ENCODE measurements at regions not wholly inside any gene's neighbourhood (a gene's known extent, or its start where the extent isn't known, plus 50 kb on each side); places are given as distances from the start of the nearest gene placed in this dataset.
"Not testable (repeated sequence)": the region's sequence is repeated elsewhere in the genome, so short reads cannot be mapped to it uniquely, and the experiment has no call there.

DNA sequence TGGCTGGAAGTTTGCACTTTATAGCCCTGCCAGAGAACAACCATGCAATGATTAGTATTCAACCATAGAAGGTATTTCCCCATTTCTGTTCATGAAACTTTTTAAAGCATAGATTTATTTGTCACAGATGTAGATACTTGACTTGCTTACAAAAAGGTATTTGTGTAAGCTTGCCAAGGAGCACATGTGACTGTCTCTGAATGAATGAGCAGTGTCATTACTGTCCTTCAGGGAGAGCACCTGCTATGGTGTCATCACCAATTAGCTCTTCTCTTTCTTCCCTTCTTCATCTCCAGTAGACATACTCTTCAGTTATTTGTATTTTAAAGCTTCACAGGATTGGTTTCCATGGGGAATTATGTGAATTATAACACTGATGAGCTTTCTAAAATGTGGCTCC, 1064.7 kb upstream of the GRIA3 start:
- no peaks in the 10 kb centered on the region for H3K36me3 ChIP-seq
- H3K27me3 ChIP-seq (replicated peaks; ENCODE audit: insufficient read depth) = no peaks in the 10 kb centered on the region
- ATAC-seq (ENCODE audit: insufficient number of reproducible peaks, low FRiP score, low read depth) (no peak), DNase-seq (ENCODE audit: low spot score) (no peak)
- H3K27ac ChIP-seq = no peak overlapping the region
- H3K4me3 ChIP-seq = no peak overlapping the region
- H3K9me3 ChIP-seq = no peaks in the 10 kb centered on the region
- no peaks in the 10 kb centered on the region for H3K4me1 ChIP-seq (ENCODE audit: control insufficient read depth in 1 of 2, low read depth in 2 of 2)
- TF ChIP-seq, protein P1, sequence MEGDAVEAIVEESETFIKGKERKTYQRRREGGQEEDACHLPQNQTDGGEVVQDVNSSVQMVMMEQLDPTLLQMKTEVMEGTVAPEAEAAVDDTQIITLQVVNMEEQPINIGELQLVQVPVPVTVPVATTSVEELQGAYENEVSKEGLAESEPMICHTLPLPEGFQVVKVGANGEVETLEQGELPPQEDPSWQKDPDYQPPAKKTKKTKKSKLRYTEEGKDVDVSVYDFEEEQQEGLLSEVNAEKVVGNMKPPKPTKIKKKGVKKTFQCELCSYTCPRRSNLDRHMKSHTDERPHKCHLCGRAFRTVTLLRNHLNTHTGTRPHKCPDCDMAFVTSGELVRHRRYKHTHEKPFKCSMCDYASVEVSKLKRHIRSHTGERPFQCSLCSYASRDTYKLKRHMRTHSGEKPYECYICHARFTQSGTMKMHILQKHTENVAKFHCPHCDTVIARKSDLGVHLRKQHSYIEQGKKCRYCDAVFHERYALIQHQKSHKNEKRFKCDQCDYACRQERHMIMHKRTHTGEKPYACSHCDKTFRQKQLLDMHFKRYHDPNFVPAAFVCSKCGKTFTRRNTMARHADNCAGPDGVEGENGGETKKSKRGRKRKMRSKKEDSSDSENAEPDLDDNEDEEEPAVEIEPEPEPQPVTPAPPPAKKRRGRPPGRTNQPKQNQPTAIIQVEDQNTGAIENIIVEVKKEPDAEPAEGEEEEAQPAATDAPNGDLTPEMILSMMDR (IDR thresholded peaks at IDR 0.05) = no peak

DNA sequence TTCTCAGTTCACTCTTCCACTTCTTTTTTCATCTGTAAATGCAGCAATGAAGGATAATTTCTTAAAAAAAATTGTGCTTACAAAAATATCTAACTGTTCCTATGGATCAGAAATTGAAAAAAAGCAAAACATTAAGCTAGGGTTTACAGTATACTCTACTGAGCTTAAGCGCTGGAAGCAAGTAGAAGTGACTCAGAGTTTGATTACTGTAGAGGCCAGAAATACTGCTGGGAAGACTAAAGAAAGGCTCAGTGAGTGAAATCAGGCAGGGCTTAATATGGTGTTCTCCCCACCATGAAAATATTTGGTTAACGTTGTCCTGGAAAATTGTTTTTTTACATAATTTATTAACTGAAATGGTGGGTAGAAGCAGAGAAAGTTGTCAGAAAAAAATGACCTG, 1061.8 kb upstream of the GRIA3 start:
- DNase-seq (ENCODE audit: low spot score) = no peak
- Histone ChIP-seq H3K4me1 (ENCODE audit: control insufficient read depth in 1 of 2, low read depth in 2 of 2) (no peaks in the 10 kb centered on the region), H3K9me3 (no peaks in the 10 kb centered on the region), H3K36me3 (no peaks in the 10 kb centered on the region), H3K27me3 (replicated peaks; ENCODE audit: insufficient read depth) (no peaks in the 10 kb centered on the region), H3K4me3 (no peak overlapping the region), H3K27ac (no peak overlapping the region)
- no peak for ATAC-seq (ENCODE audit: insufficient number of reproducible peaks, low FRiP score, low read depth)
- TF ChIP-seq, protein P1 (IDR thresholded peaks at IDR 0.05) = no peak

- Histone ChIP-seq H3K27me3 (replicated peaks; ENCODE audit: insufficient read depth) (no peaks in the 10 kb centered on the region), H3K4me1 (ENCODE audit: control insufficient read depth in 1 of 2, low read depth in 2 of 2) (no peaks in the 10 kb centered on the region), H3K27ac (no peak overlapping the region), H3K36me3 (no peaks in the 10 kb centered on the region), H3K4me3 (no peak overlapping the region), H3K9me3 (no peaks in the 10 kb centered on the region)
- DNase-seq (ENCODE audit: low spot score) (no peak), ATAC-seq (ENCODE audit: insufficient number of reproducible peaks, low FRiP score, low read depth) (no peak)
- TF ChIP-seq, protein P1 (IDR thresholded peaks at IDR 0.05) = no peak
These were observed 1050.6 kb upstream of the GRIA3 start for GRCh38 chrX:122133478-122133877.

GRCh38 chrX:122134291-122134690, 1049.8 kb upstream of the GRIA3 start:
- Histone ChIP-seq H3K9me3 (no peaks in the 10 kb centered on the region), H3K4me1 (ENCODE audit: control insufficient read depth in 1 of 2, low read depth in 2 of 2) (no peaks in the 10 kb centered on the region), H3K27ac (no peak overlapping the region), H3K36me3 (no peaks in the 10 kb centered on the region), H3K4me3 (no peak overlapping the region), H3K27me3 (replicated peaks; ENCODE audit: insufficient read depth) (no peaks in the 10 kb centered on the region)
- ATAC-seq (ENCODE audit: insufficient number of reproducible peaks, low FRiP score, low read depth) (no peak), DNase-seq (ENCODE audit: low spot score) (no peak)
- TF ChIP-seq, protein P1 (IDR thresholded peaks at IDR 0.05) = no peak

DNA sequence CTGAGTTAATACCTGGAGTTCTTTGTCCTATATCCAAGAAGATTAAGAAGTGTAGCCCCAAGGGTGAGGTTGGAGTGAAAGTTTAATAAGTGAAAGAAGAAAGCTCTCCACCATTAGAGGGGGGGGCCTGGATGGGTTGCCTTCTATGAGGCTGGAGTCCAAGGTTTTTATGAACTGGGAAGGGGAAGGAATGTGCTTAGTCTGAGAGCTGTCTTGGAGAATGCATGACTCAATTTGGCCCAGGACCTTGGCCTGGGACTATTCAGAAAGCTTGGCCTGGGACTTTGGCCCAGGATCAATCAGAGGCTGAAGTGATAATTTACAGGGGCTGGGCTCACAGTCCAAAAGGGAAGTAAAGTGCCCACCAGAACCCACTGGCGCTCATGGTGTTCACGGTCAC, 1049.0 kb upstream of the GRIA3 start:
- Histone ChIP-seq H3K4me1 (ENCODE audit: control insufficient read depth in 1 of 2, low read depth in 2 of 2) (no peaks in the 10 kb centered on the region), H3K27me3 (replicated peaks; ENCODE audit: insufficient read depth) (no peaks in the 10 kb centered on the region), H3K27ac (no peak overlapping the region), H3K36me3 (no peaks in the 10 kb centered on the region), H3K4me3 (no peak overlapping the region), H3K9me3 (no peaks in the 10 kb centered on the region)
- TF ChIP-seq, protein P1 (IDR thresholded peaks at IDR 0.05) = no peak
- DNase-seq (ENCODE audit: low spot score) (no peak), ATAC-seq (ENCODE audit: insufficient number of reproducible peaks, low FRiP score, low read depth) (no peak)

DNA sequence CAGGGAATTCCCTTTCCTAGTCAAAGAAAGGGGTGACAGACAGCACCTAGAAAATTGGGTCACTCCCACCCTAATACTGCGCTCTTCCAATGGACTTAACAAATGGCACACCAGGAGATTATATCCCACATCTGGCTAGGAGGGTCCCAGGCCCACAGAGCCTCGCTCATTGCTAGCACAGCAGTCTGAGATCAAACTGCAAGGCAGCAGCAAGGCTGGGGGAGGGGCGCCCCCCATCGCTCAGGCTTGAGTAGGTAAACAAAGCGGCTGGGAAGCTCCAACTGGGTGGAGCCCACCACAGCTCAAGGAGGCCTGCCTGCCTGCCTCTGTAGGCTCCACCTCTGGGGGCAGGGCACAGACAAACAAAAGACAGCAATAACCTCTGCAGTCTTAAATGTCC, 1043.9 kb upstream of the GRIA3 start:
- not testable (repeated sequence) for H3K36me3 ChIP-seq; H3K9me3 ChIP-seq; DNase-seq (ENCODE audit: low spot score); H3K27ac ChIP-seq; H3K27me3 ChIP-seq (replicated peaks; ENCODE audit: insufficient read depth); ATAC-seq (ENCODE audit: insufficient number of reproducible peaks, low FRiP score, low read depth); H3K4me3 ChIP-seq; H3K4me1 ChIP-seq (ENCODE audit: control insufficient read depth in 1 of 2, low read depth in 2 of 2)
